ENCODE measurements at regions not wholly inside any gene's neighbourhood (a gene's known extent, or its start where the extent isn't known, plus 50 kb on each side); places are given as distances from the start of the nearest gene placed in this dataset.

GRCh38 chr5:58099257-58099656 lies 360.6 kb downstream of the PLK2 start:
- Histone ChIP-seq H3K27me3 (ENCODE audit: control insufficient read depth, insufficient read depth, low read length) (no peaks in the 10 kb centered on the region), H3K4me1 (ENCODE audit: control insufficient read depth, insufficient read depth, low read length) (no peaks in the 10 kb centered on the region), H3K4me3 (ENCODE audit: low read depth in 2 of 2, low read length in 2 of 2) (no peak overlapping the region), H3K9me3 (ENCODE audit: control insufficient read depth, insufficient read depth, low read depth, low read length) (no peaks in the 10 kb centered on the region), H3K36me3 (ENCODE audit: control insufficient read depth, insufficient read depth, low read length) (no peaks in the 10 kb centered on the region), H3K27ac (ENCODE audit: low read length) (no peak overlapping the region)
- ATAC-seq: no peak
- POLR2A ChIA-PET: no interaction called here
- intact Hi-C loops (cut with micrococcal nuclease; ENCODE audit: unreplicated experiment): no loop called here
- no TSS peak for BruUV-seq (replicated peaks)
- in situ Hi-C loops (cut with HindIII; ENCODE audit: low pct_unique_long_range_greater_than_20kb, low sequenced_read_pairs): no loop called here
- CTCF ChIA-PET: no interaction called here
- DNase-seq (ENCODE audit: low read depth, low spot score): no peak
- TF ChIP-seq POLR2AphosphoS5 (IDR thresholded peaks at IDR 0.05; ENCODE audit: low read depth, low read length) (no peak), SIN3A (IDR thresholded peaks at IDR 0.05; ENCODE audit: borderline replicate concordance, insufficient read depth, low read depth, low read length) (no peak), CTCF (IDR thresholded peaks at IDR 0.05) (no peak), REST (IDR thresholded peaks at IDR 0.05; ENCODE audit: insufficient read depth in 1 of 2, low read depth in 2 of 2, low read length in 1 of 2) (no peak), TCF7L2 (IDR thresholded peaks at IDR 0.05; ENCODE audit: low read depth, low read length) (no peak)

- TF ChIP-seq REST (IDR thresholded peaks at IDR 0.05; ENCODE audit: insufficient read depth in 1 of 2, low read depth in 2 of 2, low read length in 1 of 2) (no peak), TCF7L2 (IDR thresholded peaks at IDR 0.05; ENCODE audit: low read depth, low read length) (no peak), CTCF (IDR thresholded peaks at IDR 0.05) (no peak), POLR2AphosphoS5 (IDR thresholded peaks at IDR 0.05; ENCODE audit: low read depth, low read length) (no peak), SIN3A (IDR thresholded peaks at IDR 0.05; ENCODE audit: borderline replicate concordance, insufficient read depth, low read depth, low read length) (no peak)
- in situ Hi-C loops (cut with HindIII; ENCODE audit: low pct_unique_long_range_greater_than_20kb, low sequenced_read_pairs) (no loop called here), intact Hi-C loops (cut with micrococcal nuclease; ENCODE audit: unreplicated experiment) (no loop called here)
- Histone ChIP-seq H3K36me3 (ENCODE audit: control insufficient read depth, insufficient read depth, low read length) (no peaks in the 10 kb centered on the region), H3K27me3 (ENCODE audit: control insufficient read depth, insufficient read depth, low read length) (no peaks in the 10 kb centered on the region), H3K4me1 (ENCODE audit: control insufficient read depth, insufficient read depth, low read length) (no peaks in the 10 kb centered on the region; the same call in 1 of the 2 replicates), H3K4me3 (ENCODE audit: low read depth in 2 of 2, low read length in 2 of 2) (no peak overlapping the region), H3K9me3 (ENCODE audit: control insufficient read depth, insufficient read depth, low read depth, low read length) (no peaks in the 10 kb centered on the region), H3K27ac (ENCODE audit: low read length) (peak overlapping the region; percentile 14; the same call in 1 of the 2 replicates)
- peak; percentile 39 for DNase-seq (ENCODE audit: low read depth, low spot score)
- CTCF ChIA-PET: no interaction called here
- no TSS peak for BruUV-seq (replicated peaks)
- POLR2A ChIA-PET: no interaction called here
- peak; percentile 60 for ATAC-seq
Measured at GRCh38 chr5:58094031-58094430, 365.9 kb downstream of the PLK2 start.

Data from Panc1 (cell line).